ENCODE measurements at regions not wholly inside any gene's neighbourhood (a gene's known extent, or its start where the extent isn't known, plus 50 kb on each side); places are given as distances from the start of the nearest gene placed in this dataset.

DNA sequence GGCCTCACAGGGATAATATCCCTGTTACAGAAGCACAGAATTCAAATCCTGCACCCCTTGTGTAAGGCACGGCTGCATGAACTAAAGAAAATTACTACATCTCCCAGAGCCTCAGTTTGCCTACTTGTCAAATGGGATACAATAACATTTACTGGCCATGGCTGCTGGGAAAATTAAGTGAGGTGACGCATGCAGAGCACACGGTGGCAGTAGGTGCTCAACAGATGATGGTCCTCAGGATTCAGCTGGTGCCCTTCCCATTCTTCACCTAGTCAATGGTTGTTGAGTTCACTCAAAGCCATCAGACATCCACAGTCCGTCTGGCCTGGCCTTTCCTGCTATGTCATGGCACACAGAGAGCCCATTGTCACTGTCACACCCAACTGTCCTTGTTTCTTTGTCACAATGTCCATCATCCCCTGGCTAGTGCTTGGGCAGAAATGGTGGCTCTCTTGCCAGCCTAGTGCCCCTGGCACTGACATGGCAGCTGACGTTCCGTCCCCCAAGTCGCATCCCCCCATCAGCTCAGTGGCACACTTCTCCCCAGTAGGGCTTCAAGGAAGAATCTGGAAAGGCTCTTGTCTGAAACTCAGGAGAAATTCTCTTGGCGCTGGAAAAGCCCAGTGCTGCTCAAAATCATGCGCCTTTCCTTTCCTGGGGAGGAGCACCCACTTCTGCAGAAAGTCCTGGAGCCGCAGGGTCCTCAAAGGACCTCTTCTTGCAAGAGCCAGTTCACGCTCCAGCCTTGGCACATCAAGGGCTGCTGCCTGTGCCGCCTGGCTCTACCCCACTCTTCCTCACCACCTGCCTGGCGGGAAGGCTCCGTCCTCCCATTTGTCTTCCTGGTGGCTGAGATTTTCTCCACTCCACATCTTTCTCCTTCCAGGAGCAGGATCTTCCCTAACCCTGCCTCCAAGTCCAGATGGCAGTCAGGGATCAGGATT lies 55.9 kb upstream of the SLC66A3 start:
- H2BK15ac ChIP-seq (ENCODE audit: low read depth, low read length) = no peak overlapping the region
- H4K20me1 ChIP-seq (ENCODE audit: control insufficient read depth, insufficient read depth, insufficient read length) = no peaks in the 10 kb centered on the region
- no peak overlapping the region for H2AK5ac ChIP-seq (ENCODE audit: insufficient read length, low read length)
- no peak overlapping the region for H3K56ac ChIP-seq (ENCODE audit: insufficient read length, low read depth, low read length)
- Mint-ChIP-seq H3K27me3 (ENCODE audit: low read depth) (peaks cover 6% of the 10 kb centered on the region), H3K4me1 (peaks cover 0 to 6% of the 10 kb centered on the region in 2 experiments; a peak in 2 of 4 replicates), H3K36me3 (ENCODE audit: insufficient read depth in 1 of 3, low read depth in 3 of 3) (no peaks in the 10 kb centered on the region), H3K27ac (no peak overlapping the region), H3K9me3 (no peaks in the 10 kb centered on the region; a peak in 1 of 5 replicates), H3K4me3 (no peak overlapping the region)
- no peak overlapping the region for H3K18ac ChIP-seq (ENCODE audit: insufficient read length, low read depth, low read length)
- H3K4ac ChIP-seq (ENCODE audit: low read depth, low read length) = no peak overlapping the region
- no peak overlapping the region for H2BK5ac ChIP-seq (ENCODE audit: insufficient read length, low read length)
- no peak overlapping the region for H2AFZ ChIP-seq (ENCODE audit: low read length)
- no peak for DNase-seq
- H3K14ac ChIP-seq (ENCODE audit: insufficient read depth, low read length) = no peak overlapping the region
- H2BK12ac ChIP-seq (ENCODE audit: insufficient read length, low read depth, low read length) = no peak overlapping the region
- no peaks in the 10 kb centered on the region; the same call in none of the 2 replicates for H3K27me3 ChIP-seq (ENCODE audit: insufficient read depth, low read length)
- no peak overlapping the region for H3K23ac ChIP-seq (ENCODE audit: insufficient read length, low read depth, low read length)
- TF ChIP-seq, protein P1, sequence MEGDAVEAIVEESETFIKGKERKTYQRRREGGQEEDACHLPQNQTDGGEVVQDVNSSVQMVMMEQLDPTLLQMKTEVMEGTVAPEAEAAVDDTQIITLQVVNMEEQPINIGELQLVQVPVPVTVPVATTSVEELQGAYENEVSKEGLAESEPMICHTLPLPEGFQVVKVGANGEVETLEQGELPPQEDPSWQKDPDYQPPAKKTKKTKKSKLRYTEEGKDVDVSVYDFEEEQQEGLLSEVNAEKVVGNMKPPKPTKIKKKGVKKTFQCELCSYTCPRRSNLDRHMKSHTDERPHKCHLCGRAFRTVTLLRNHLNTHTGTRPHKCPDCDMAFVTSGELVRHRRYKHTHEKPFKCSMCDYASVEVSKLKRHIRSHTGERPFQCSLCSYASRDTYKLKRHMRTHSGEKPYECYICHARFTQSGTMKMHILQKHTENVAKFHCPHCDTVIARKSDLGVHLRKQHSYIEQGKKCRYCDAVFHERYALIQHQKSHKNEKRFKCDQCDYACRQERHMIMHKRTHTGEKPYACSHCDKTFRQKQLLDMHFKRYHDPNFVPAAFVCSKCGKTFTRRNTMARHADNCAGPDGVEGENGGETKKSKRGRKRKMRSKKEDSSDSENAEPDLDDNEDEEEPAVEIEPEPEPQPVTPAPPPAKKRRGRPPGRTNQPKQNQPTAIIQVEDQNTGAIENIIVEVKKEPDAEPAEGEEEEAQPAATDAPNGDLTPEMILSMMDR (conservative IDR thresholded peaks at IDR 0.05) = no peak
- H3K27ac ChIP-seq (ENCODE audit: insufficient read length, low read depth, low read length) = no peak overlapping the region
- no peak overlapping the region for H2BK120ac ChIP-seq (ENCODE audit: low read depth, low read length, poor library complexity, severe bottlenecking)
- no peak overlapping the region for H2BK20ac ChIP-seq (ENCODE audit: low read depth, low read length, poor library complexity, severe bottlenecking)
- no peak overlapping the region for H4K91ac ChIP-seq (ENCODE audit: insufficient read length, low read depth, low read length)
- no peaks in the 10 kb centered on the region for H3K9me3 ChIP-seq (ENCODE audit: control insufficient read depth, low read depth, low read length)
- no peak overlapping the region for H3K4me2 ChIP-seq (ENCODE audit: insufficient read depth, insufficient read length, low read length)
- no peaks in the 10 kb centered on the region for H3K4me1 ChIP-seq (ENCODE audit: insufficient read depth, low read length)
- no peak overlapping the region for H3T11ph ChIP-seq (ENCODE audit: low read length)
- H3K79me1 ChIP-seq (ENCODE audit: insufficient read depth, low read depth, low read length, poor library complexity, severe bottlenecking) = no peaks in the 10 kb centered on the region
- H4K8ac ChIP-seq (replicated peaks; ENCODE audit: insufficient read length, low read depth, low read length) = no peak overlapping the region
- H3K79me2 ChIP-seq (ENCODE audit: insufficient read depth, low read length) = no peaks in the 10 kb centered on the region
- no peaks in the 10 kb centered on the region for H3K23me2 ChIP-seq (ENCODE audit: insufficient read length, low read depth, low read length, poor library complexity, severe bottlenecking)
- no peak overlapping the region for H4K5ac ChIP-seq (ENCODE audit: insufficient read length, low read depth, low read length)
- no CpG with 5 or more reads among the region's 14 CpGs for WGBS (ENCODE audit: extremely low coverage, insufficient read length, low lambda C conversion rate)
- H3K9ac ChIP-seq (ENCODE audit: extremely low read depth, insufficient read length, low read length) = no peak overlapping the region
